Spleen (tissue), 7 donors: ENCODE measurements at regions not wholly inside any gene's neighbourhood (a gene's known extent, or its start where the extent isn't known, plus 50 kb on each side); places are given as distances from the start of the nearest gene placed in this dataset.

Experiments
- POLR2A ChIP-seq, 3 donors: fragments of 450-650 bp; IDR thresholded peaks; one replicate each; pipeline ENCODE4 v1.5.1; 2017; ENCODE audit warnings: antibody characterized with exemption in 3 of 3, mild to moderate bottlenecking in 1 of 3
- TF ChIP-seq, protein P1 (sequence below), 11 experiments: fragments of 200-600 bp in 7 of 11; fragments of 450-650 bp in 4 of 11; sonication (generic) in 4 of 11; IDR thresholded peaks in 8 of 11; conservative IDR thresholded peaks in 3 of 11; 1 replicate in 7 of 11; 2 replicates in 4 of 11; pipeline versions ENCODE4 v1.4.0 to v1.8.0; 2016 to 2021; ENCODE audit warnings: antibody characterized with exemption in 11 of 11, inconsistent platforms in 4 of 11, mild to moderate bottlenecking in 1 of 11
- donor health status: DM: no; HTN: no; CAD: no; lungs with moderate emphysema.
- donor health status: DM: no; HTN: no; CAD: no.
- donor health status: DM: no; HTN: no; CAD: no.

DNA sequence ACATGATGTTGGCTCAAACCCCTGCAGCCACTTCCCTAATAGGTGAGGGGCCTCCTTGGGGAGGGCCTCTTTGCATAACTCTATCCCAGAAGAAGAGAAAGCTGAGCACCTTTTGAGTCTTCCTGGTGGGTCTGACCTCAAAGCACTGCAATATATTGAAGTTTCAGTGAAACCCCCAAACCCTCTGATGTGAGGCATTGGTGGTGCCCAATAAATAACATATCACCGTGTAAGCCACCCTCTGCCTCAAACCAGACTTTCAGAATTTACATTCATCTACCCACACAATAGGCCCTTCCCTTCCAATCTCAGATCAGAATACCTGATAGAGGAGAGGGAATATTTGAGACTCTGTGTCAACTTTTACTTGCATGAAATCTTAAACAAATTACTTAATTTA, 142.8 kb upstream of the STK17B start:
- TF ChIP-seq POLR2A (IDR thresholded peaks at IDR 0.05) = no peak
- TF ChIP-seq, protein P1, sequence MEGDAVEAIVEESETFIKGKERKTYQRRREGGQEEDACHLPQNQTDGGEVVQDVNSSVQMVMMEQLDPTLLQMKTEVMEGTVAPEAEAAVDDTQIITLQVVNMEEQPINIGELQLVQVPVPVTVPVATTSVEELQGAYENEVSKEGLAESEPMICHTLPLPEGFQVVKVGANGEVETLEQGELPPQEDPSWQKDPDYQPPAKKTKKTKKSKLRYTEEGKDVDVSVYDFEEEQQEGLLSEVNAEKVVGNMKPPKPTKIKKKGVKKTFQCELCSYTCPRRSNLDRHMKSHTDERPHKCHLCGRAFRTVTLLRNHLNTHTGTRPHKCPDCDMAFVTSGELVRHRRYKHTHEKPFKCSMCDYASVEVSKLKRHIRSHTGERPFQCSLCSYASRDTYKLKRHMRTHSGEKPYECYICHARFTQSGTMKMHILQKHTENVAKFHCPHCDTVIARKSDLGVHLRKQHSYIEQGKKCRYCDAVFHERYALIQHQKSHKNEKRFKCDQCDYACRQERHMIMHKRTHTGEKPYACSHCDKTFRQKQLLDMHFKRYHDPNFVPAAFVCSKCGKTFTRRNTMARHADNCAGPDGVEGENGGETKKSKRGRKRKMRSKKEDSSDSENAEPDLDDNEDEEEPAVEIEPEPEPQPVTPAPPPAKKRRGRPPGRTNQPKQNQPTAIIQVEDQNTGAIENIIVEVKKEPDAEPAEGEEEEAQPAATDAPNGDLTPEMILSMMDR (IDR thresholded peaks at IDR 0.05 in 8 of 11, conservative IDR thresholded peaks at IDR 0.05 in 3 of 11) = no peak
